Lower leg skin (tissue), 4 donors: ENCODE measurements at regions not wholly inside any gene's neighbourhood (a gene's known extent, or its start where the extent isn't known, plus 50 kb on each side); places are given as distances from the start of the nearest gene placed in this dataset.
"Not testable (repeated sequence)": the region's sequence is repeated elsewhere in the genome, so short reads cannot be mapped to it uniquely, and the experiment has no call there.

Source experiments
- DNase-seq, 2 donors: peaks; one replicate each; pipeline ENCODE4 v3.0.0-alpha.2; 2019; ENCODE audit warnings: low spot score in 2 of 2
- H3K4me3 ChIP-seq: fragments of 200-600 bp; sonication (generic); 2 replicates; pipeline ENCODE4 v1.5.1; 2017; ENCODE audit warnings: mild to moderate bottlenecking, low read depth; ENCODE audit not compliant: poor library complexity, severe bottlenecking
- POLR2A ChIP-seq, 2 donors: fragments of 450-650 bp; IDR thresholded peaks; one replicate each; pipeline ENCODE4 v1.6.1; 2016 to 2017; ENCODE audit warnings: antibody characterized with exemption in 2 of 2, mild to moderate bottlenecking in 1 of 2, moderate library complexity in 1 of 2
- whole genome bisulfite sequencing, 2 donors: methylation state at CpG; one replicate each; pipeline ENCODE4 v1.1.5; 2018; 5-methylcytosine and 5-hydroxymethylcytosine counted together
- intact Hi-C: fragments of 100-400 bp; cut with DNase I; formaldehyde crosslinking; loops from one replicate; pipeline ENCODE4 v1.15.0; 2023; ENCODE audit warnings: low total_unique reads
- TF ChIP-seq, protein P1 (sequence below), 3 donors: fragments of 450-650 bp; IDR thresholded peaks; one replicate each; pipeline ENCODE4 v1.5.1; 2016; ENCODE audit warnings: antibody characterized with exemption in 3 of 3, mild to moderate bottlenecking in 3 of 3, moderate library complexity in 2 of 3

DNA sequence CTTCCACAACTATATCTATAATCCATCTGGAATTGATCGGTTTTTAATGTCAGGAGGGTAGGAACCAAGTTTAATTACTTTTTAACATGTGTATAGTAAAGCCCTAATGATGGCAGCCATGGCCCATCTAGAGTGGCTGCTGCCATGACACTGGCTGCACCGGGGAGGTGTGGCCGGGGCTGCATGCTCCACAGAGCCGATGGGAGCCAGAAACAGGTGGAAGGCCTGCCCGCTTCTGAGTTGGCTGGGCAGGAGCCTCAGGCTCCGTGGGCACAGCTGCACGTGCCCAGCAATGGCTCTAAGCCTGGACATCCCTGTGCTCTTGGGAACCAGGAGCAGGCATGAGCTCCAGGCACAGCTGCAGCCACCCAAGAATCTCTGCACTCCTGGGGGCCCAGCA lies 73.0 kb downstream of the GBP6 start:
- no peak for DNase-seq
- intact Hi-C loops = no loop called here
- H3K4me3 ChIP-seq = no peak overlapping the region
- TF ChIP-seq POLR2A (IDR thresholded peaks at IDR 0.05) = no peak
- TF ChIP-seq, protein P1, sequence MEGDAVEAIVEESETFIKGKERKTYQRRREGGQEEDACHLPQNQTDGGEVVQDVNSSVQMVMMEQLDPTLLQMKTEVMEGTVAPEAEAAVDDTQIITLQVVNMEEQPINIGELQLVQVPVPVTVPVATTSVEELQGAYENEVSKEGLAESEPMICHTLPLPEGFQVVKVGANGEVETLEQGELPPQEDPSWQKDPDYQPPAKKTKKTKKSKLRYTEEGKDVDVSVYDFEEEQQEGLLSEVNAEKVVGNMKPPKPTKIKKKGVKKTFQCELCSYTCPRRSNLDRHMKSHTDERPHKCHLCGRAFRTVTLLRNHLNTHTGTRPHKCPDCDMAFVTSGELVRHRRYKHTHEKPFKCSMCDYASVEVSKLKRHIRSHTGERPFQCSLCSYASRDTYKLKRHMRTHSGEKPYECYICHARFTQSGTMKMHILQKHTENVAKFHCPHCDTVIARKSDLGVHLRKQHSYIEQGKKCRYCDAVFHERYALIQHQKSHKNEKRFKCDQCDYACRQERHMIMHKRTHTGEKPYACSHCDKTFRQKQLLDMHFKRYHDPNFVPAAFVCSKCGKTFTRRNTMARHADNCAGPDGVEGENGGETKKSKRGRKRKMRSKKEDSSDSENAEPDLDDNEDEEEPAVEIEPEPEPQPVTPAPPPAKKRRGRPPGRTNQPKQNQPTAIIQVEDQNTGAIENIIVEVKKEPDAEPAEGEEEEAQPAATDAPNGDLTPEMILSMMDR (IDR thresholded peaks at IDR 0.05) = no peak
- 88 to 95% methylated on average over 7 of the region's 7 CpGs for WGBS, 2 donors

DNA sequence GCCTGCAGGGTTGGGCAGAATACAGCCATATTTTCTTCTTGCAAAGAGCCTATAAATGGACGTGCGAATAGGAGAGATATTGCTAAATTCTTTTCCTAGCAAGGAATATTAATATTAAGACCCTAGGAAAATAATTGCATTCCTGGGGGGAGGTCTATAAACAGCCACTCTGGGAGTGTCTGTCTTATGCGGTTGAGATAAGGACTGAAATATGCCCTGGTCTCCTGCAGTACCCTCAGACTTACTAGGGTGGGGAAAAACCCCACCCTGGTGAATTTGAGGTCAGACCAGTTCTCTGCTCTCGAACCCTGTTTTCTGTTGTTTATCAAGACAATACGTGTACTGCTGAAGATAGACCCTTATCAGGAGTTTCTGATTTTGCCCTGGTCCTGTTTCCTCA lies 74.4 kb downstream of the GBP6 start:
- intact Hi-C loops, DNase-seq, H3K4me3 ChIP-seq: not testable (repeated sequence)
- 83 to 97% methylated on average over 5 of the region's 5 CpGs for WGBS, 2 donors

DNA sequence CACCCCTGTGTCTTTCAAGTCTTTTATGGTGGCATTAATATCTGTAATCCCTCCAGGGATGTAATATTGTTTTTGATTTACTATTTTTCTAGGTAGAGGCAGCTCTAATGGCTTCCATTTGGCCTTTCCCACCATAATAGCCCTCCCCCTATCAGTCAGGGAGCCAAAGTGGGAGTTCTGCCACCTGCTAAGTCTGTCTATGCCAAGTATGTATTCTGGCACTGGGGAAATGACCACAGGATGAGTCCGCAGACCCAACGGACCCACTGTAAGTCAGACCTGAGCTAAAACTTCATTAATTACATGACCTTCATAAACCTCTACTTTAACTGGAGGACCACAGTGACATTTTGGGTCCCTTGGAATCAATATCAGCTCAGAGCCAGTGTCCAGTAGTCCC lies 77.1 kb downstream of the GBP6 start:
- 90 to 93% methylated on average over 2 of the region's 2 CpGs for WGBS, 2 donors
- DNase-seq = no peak
- intact Hi-C loops = no loop called here
- H3K4me3 ChIP-seq = no peak overlapping the region
- no peak for TF ChIP-seq POLR2A (IDR thresholded peaks at IDR 0.05)
- TF ChIP-seq, protein P1 (IDR thresholded peaks at IDR 0.05) = no peak

DNA sequence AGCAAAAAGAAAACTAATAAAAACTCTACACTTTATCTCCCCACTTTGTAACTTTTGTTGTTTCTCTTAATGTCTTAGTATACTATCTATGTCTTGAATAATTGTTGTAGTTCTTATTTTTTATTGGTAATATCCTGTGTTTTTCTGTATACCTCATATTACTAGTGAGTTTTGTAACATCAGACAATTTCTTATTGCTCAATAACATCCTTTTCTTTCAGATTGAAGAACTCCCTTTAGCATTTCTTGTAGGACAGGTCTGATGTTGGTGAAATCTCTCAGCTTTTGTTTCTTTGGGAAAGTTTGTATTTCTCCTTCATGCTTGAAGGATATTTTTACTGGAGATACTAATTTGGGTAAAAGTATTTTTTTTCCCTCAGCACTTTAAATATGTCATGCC lies 79.8 kb upstream of the LRRC8B start:
- TF ChIP-seq POLR2A (IDR thresholded peaks at IDR 0.05) = no peak
- DNase-seq = no peak
- intact Hi-C loops = no loop called here
- no peak overlapping the region for H3K4me3 ChIP-seq

DNA sequence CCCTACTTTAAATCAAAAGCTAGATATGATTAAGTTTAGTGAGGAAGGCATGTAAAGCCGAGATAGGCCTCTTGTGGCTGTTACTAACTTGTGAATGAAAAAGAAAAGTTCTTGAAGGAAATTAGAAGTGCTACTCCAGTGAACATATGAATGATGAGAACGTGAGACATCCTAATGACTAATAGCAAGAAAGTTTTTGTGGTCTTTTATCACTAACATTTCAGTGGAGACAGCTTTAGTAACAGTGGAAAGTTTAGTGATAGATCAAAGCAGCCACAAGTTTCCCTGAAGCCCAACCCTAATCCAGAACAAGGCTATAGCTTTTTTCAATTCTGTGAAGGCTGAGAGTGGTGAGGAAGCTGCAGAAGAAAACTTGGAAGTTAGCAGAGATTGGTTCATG lies 73.6 kb upstream of the LRRC8B start:
- DNase-seq = no peak
- TF ChIP-seq POLR2A (IDR thresholded peaks at IDR 0.05) = no peak
- TF ChIP-seq, protein P1 (IDR thresholded peaks at IDR 0.05) = no peak
- 58 to 61% methylated on average over 2 of the region's 2 CpGs for WGBS, 2 donors
- no peak overlapping the region for H3K4me3 ChIP-seq
- intact Hi-C loops = loop anchor here (10.0 kb wide), 2 partner anchors 446 to 476 kb away; no protein-coding TSS in a partner anchor

DNA sequence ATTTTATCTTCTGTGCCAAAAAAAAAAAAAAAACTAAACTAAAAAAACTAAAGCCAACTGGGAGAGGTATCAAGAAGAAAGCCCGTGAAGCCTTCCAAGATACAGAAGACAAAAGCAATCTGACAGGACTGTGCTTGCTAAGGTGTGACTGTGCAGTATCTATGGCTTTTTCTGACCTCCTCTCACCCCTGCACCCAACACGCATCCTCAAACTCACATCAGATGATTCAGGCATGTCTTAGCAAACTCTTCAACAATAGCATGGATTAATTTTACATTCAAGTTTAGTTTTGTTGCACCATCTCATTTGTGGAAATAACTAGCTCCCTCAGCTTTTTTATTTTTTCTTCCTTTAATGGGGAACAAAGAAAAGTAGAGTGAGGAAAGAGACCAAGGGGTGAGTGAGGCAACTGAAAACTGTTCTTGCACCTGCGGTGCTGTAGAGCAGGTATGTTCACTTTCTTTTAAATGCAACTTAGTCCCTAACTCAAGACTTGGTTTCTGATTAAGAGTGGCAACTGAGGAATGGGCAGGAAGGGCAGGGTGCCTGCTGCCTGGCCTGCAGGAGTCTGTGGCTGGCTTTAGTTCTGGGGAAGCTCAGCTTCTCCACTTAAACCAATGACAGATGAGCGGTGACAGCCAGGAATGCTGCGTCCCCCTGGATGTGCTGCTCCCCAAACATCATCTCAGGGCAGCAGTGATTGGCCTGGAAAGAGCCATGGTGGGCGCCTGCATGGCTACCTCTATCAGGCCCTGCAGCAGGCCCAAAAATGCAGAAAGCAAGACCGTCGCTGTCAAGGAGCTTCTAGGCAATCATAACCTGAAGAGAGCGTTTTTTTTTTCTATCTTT lies 71.3 kb upstream of the LRRC8B start:
- H3K4me3 ChIP-seq = no peak overlapping the region
- intact Hi-C loops = loop anchor here (10.0 kb wide), 2 partner anchors 449 to 479 kb away; no protein-coding TSS in a partner anchor
- TF ChIP-seq, protein P1 (IDR thresholded peaks at IDR 0.05) = no peak
- TF ChIP-seq POLR2A (IDR thresholded peaks at IDR 0.05) = no peak
- DNase-seq = no peak
- 70 to 72% methylated on average over 9 of the region's 9 CpGs for WGBS, 2 donors
